ENCODE measurements at regions not wholly inside any gene's neighbourhood (a gene's known extent, or its start where the extent isn't known, plus 50 kb on each side); places are given as distances from the start of the nearest gene placed in this dataset.

DNA sequence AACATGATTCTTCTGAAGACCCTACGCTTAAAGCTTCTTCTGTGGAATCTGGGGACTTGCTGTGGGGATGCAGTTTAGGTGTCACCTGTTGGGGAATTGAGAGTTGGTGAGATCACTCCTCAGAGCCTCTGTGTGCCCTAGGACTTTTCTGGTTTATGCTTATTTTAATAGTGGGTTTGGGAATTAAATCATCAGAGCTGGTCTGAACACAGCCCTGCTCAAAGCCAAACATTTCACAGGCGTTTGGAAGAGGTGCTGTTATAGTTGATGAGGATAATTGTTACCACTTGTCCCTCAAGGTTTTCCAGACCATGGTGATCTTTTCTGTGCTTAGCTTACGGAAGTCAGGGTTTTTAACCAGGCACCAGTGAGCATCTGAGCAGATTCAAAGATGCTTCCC lies 106.1 kb downstream of the EBLN1 start:
- Histone ChIP-seq H3K4me2 (ENCODE audit: low read length) (no peak overlapping the region), H2AFZ (ENCODE audit: low read depth, low read length, poor library complexity, severe bottlenecking) (no peak overlapping the region), H3K9ac (ENCODE audit: low read length) (no peak overlapping the region), H3K9me2 (ENCODE audit: insufficient read depth) (no peaks in the 10 kb centered on the region), H3K27ac (ENCODE audit: low read depth, low read length) (no peak overlapping the region), H3K79me2 (ENCODE audit: insufficient read depth, low read length) (no peaks in the 10 kb centered on the region), H3K9me3 (ENCODE audit: control insufficient read depth in 1 of 2, insufficient read depth in 1 of 2, low read depth in 1 of 2, low read length in 2 of 2) (no peaks in the 10 kb centered on the region), H3K27me3 (ENCODE audit: insufficient read depth, low read length) (no peaks in the 10 kb centered on the region), H3K4me1 (ENCODE audit: control insufficient read depth in 1 of 2, insufficient read depth in 2 of 2, low read length in 2 of 2) (no peaks in the 10 kb centered on the region), H4K20me1 (ENCODE audit: insufficient read depth) (no peaks in the 10 kb centered on the region), H3K36me3 (ENCODE audit: control insufficient read depth in 1 of 2, insufficient read depth in 2 of 2, low read length in 2 of 2) (no peaks in the 10 kb centered on the region), H3K4me3 (replicated peaks in 1 of 2; ENCODE audit: low read depth in 1 of 2, low read length in 2 of 2) (no peak overlapping the region)
- intact Hi-C loops (cut with micrococcal nuclease), result no loop called here
- BruUV-seq (replicated peaks), result no TSS peak
- ChIA-PET RAD21 (ENCODE audit: low non-redundant PET in 1 of 2, low total read pairs in 2 of 2, uncharacterized antibody in 2 of 2, unreplicated experiment in 2 of 2) (no interaction called here), CTCF (no interaction called here), POLR2A (no interaction called here)
- ATAC-seq, result no peak
- no peak for DNase-seq (ENCODE audit: low read depth, low spot score)
- no peak for TF ChIP-seq RAD21 (IDR thresholded peaks at IDR 0.05; ENCODE audit: low read depth)
- no peak for TF ChIP-seq TCF7L2 (IDR thresholded peaks at IDR 0.05; ENCODE audit: borderline replicate concordance, extremely low read depth, insufficient read depth, insufficient read length)
- no peak for TF ChIP-seq ZBTB33 (IDR thresholded peaks at IDR 0.05; ENCODE audit: extremely low read depth, insufficient replicate concordance, low read length)
- no peak for TF ChIP-seq REST (IDR thresholded peaks at IDR 0.05; ENCODE audit: low read depth)
- no peak for TF ChIP-seq ZNF274 (IDR thresholded peaks at IDR 0.05; ENCODE audit: low read depth, low read length)
- TF ChIP-seq ATF3 (IDR thresholded peaks at IDR 0.05), result no peak
